ENCODE measurements at regions not wholly inside any gene's neighbourhood (a gene's known extent, or its start where the extent isn't known, plus 50 kb on each side); places are given as distances from the start of the nearest gene placed in this dataset.

DNA sequence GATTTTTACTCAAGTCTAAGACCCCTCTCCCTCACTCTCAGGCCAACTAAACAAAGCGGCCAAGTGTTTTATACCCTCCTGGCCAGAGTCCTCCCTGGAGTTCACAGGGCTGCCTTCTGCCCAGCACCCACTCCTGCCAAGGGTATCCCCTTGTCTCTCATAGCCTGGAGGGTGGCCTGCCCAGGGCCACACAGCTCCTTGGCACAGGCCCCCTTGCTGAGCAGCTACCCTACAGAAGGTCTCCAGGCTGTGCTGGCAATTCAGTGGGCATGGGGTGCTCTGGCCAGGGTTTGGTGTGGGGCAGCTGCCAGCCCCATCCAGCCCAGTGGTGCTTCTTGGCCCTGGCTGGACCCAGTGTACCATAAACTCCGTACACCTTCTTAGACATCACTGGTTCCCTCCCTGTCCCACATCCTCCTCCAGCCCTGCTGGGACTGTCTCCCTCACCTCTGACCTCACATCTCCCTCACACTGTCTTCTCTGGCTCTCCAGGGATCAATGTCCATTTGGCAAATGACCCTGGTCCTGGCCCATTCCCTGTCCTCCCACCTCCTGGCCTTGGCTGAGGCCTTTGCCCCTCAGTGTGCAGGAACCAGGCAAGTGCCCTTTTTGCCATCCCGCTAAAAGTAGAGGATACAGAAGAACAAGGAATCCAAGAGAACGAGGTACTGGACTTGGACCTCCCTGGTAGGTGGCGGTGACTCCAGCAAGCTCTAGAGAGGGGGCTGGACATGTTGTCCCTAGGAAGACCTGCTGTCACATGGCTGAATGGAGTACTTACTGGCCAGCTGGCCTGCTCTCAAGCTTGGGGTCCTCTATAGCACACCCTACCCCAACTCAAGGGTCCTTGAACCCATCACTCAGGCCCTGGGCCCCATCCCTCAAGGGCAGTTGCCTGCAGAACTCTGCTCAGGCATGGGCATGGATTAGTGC lies 50.0 kb upstream of the TRPM1 start:
- H3K4me1 ChIP-seq (ENCODE audit: low read depth), result no peaks in the 10 kb centered on the region

GRCh38 chr15:31153531-31153930 lies 52.0 kb upstream of the TRPM1 start:
- Histone ChIP-seq H3K9me3 (no peaks in the 10 kb centered on the region), H3K36me3 (ENCODE audit: low read depth) (no peaks in the 10 kb centered on the region), H3K4me1 (ENCODE audit: low read depth) (no peaks in the 10 kb centered on the region), H3K4me3 (no peak overlapping the region)
- no peak for TF ChIP-seq CTCF (IDR thresholded peaks at IDR 0.05)
- intact Hi-C loops (cut with DNase I, micrococcal nuclease), result no loop called here
- DNase-seq (no peak), ATAC-seq (no peak)

More for the DNA sequence above, 50.0 kb upstream of the TRPM1 start:
- DNase-seq (no peak), ATAC-seq (no peak)
- intact Hi-C loops (cut with DNase I, micrococcal nuclease), result no loop called here
- Histone ChIP-seq H3K4me3 (no peak overlapping the region), H3K36me3 (ENCODE audit: low read depth) (no peaks in the 10 kb centered on the region), H3K9me3 (no peaks in the 10 kb centered on the region)
- no peak for TF ChIP-seq CTCF (IDR thresholded peaks at IDR 0.05)

GRCh38 chr15:31155151-31155550 lies 53.6 kb upstream of the TRPM1 start:
- ATAC-seq (no peak), DNase-seq (no peak)
- Histone ChIP-seq H3K36me3 (ENCODE audit: low read depth) (no peaks in the 10 kb centered on the region), H3K4me3 (no peak overlapping the region), H3K4me1 (ENCODE audit: low read depth) (no peaks in the 10 kb centered on the region), H3K9me3 (no peaks in the 10 kb centered on the region)
- no peak for TF ChIP-seq CTCF (IDR thresholded peaks at IDR 0.05)
- intact Hi-C loops (cut with DNase I, micrococcal nuclease), result no loop called here

GRCh38 chr15:31156226-31156625 lies 54.7 kb upstream of the TRPM1 start:
- no peaks in the 10 kb centered on the region for H3K9me3 ChIP-seq

GRCh38 chr15:31156808-31157207 lies 55.3 kb upstream of the TRPM1 start:
- TF ChIP-seq CTCF (IDR thresholded peaks at IDR 0.05), result no peak
- no peak for DNase-seq
- no peak overlapping the region for H3K4me3 ChIP-seq
- H3K9me3 ChIP-seq, result no peaks in the 10 kb centered on the region
- H3K4me1 ChIP-seq (ENCODE audit: low read depth), result no peaks in the 10 kb centered on the region
- no peaks in the 10 kb centered on the region for H3K36me3 ChIP-seq (ENCODE audit: low read depth)
- no peak for ATAC-seq
- intact Hi-C loops (cut with DNase I, micrococcal nuclease), result no loop called here

More at GRCh38 chr15:31156226-31156625, 54.7 kb upstream of the TRPM1 start:
- DNase-seq (no peak), ATAC-seq (no peak)
- TF ChIP-seq CTCF (IDR thresholded peaks at IDR 0.05), result no peak
- intact Hi-C loops (cut with DNase I, micrococcal nuclease), result no loop called here
- H3K4me1 ChIP-seq (ENCODE audit: low read depth), result no peaks in the 10 kb centered on the region
- H3K36me3 ChIP-seq (ENCODE audit: low read depth), result no peaks in the 10 kb centered on the region
- H3K4me3 ChIP-seq, result no peak overlapping the region

Data from mucosa of descending colon (tissue), 3 donors.